GM23338 (cell line): ENCODE measurements at regions not wholly inside any gene's neighbourhood (a gene's known extent, or its start where the extent isn't known, plus 50 kb on each side); places are given as distances from the start of the nearest gene placed in this dataset.

Experiments used
- ATAC-seq: fragments of 200-7000 bp; cut with Tn5 transposase; 3 replicates; pipeline ENCODE4 v1.9.1; 2020
- DNase-seq: peaks from one replicate; pipeline ENCODE4 v3.0.0-alpha.2; 2015; ENCODE audit warnings: low spot score
- H2AFZ ChIP-seq: fragments of 200-600 bp; sonication (generic); 2 replicates; pipeline ENCODE4 v1.8.0; 2016; ENCODE audit warnings: antibody characterized with exemption, mild to moderate bottlenecking, moderate library complexity
- H3F3A ChIP-seq: fragments of 200-600 bp; sonication (generic); replicated peaks from 2 replicates; pipeline ENCODE4 v1.8.0; 2017; ENCODE audit warnings: antibody characterized with exemption, mixed run types, low read depth
- H3K27ac ChIP-seq: fragments of 200-600 bp; sonication (generic); 2 replicates; pipeline ENCODE4 v1.6.1; 2016; ENCODE audit warnings: low read depth
- H3K27me3 ChIP-seq: fragments of 200-600 bp; sonication (generic); 2 replicates; pipeline ENCODE4 v1.8.0; 2016; ENCODE audit warnings: mild to moderate bottlenecking, mixed run types, moderate library complexity; ENCODE audit not compliant: insufficient read depth
- H3K36me3 ChIP-seq: fragments of 200-600 bp; sonication (generic); 2 replicates; pipeline ENCODE4 v1.8.0; 2016; ENCODE audit warnings: mild to moderate bottlenecking; ENCODE audit not compliant: insufficient read depth
- H3K4me1 ChIP-seq: fragments of 200-600 bp; sonication (generic); 2 replicates; pipeline ENCODE4 v1.8.0; 2016; ENCODE audit warnings: mild to moderate bottlenecking, moderate library complexity; ENCODE audit not compliant: insufficient read depth
- H3K4me2 ChIP-seq: fragments of 200-600 bp; sonication (generic); 2 replicates; pipeline ENCODE4 v1.7.1; 2017; ENCODE audit warnings: mixed run types
- H3K4me3 ChIP-seq: fragments of 200-600 bp; sonication (generic); 2 replicates; pipeline ENCODE4 v1.6.1; 2016; ENCODE audit warnings: mixed run types
- H3K79me2 ChIP-seq: fragments of 200-600 bp; sonication (generic); replicated peaks from 2 replicates; pipeline ENCODE4 v1.8.0; 2017; ENCODE audit warnings: mild to moderate bottlenecking; ENCODE audit not compliant: insufficient read depth
- H3K9me2 ChIP-seq: fragments of 200-600 bp; sonication (generic); 2 replicates; pipeline ENCODE4 v1.8.0; 2017; ENCODE audit not compliant: insufficient read depth
- H4K20me1 ChIP-seq: fragments of 200-600 bp; sonication (generic); replicated peaks from 2 replicates; pipeline ENCODE4 v1.8.0; 2017; ENCODE audit warnings: mild to moderate bottlenecking; ENCODE audit not compliant: insufficient read depth
- H3K27ac Mint-ChIP-seq: 2 replicates; pipeline ENCODE4 v1.8.0; 2020; ENCODE audit warnings: inconsistent platforms, mild to moderate bottlenecking, moderate library complexity, mixed read lengths
- H3K27me3 Mint-ChIP-seq: 3 replicates; pipeline ENCODE4 v1.8.0; 2022; ENCODE audit warnings: low read depth, mild to moderate bottlenecking, moderate library complexity, mixed read lengths, inconsistent platforms; ENCODE audit not compliant: insufficient read depth, poor library complexity
- H3K36me3 Mint-ChIP-seq: 3 replicates; pipeline ENCODE4 v1.8.0; 2021; ENCODE audit warnings: low read depth, mild to moderate bottlenecking, inconsistent platforms, moderate library complexity, mixed read lengths
- H3K4me1 Mint-ChIP-seq: 3 replicates; pipeline ENCODE4 v1.8.0; 2020; ENCODE audit warnings: mild to moderate bottlenecking, inconsistent platforms, mixed read lengths
- H3K4me3 Mint-ChIP-seq: 3 replicates; pipeline ENCODE4 v1.8.0; 2021; ENCODE audit warnings: moderate library complexity, mild to moderate bottlenecking, inconsistent platforms, mixed read lengths
- H3K9me3 Mint-ChIP-seq: 3 replicates; pipeline ENCODE4 v1.8.0; 2020; ENCODE audit warnings: moderate library complexity, mild to moderate bottlenecking, inconsistent platforms, mixed read lengths
- CREB1 ChIP-seq: fragments of 250-450 bp; sonication (Bioruptor Pico); IDR thresholded peaks from 2 replicates; pipeline ENCODE4 v1.5.0; 2020; ENCODE audit warnings: low read depth, mild to moderate bottlenecking, moderate library complexity
- CTCF ChIP-seq, 2 experiments: fragments of 200-600 bp in 1 of 2; sonication (generic) in 1 of 2; conservative IDR thresholded peaks; 2 replicates each; pipeline versions ENCODE4 v1.5.1 to v1.6.1; 2016 to 2017; ENCODE audit warnings: antibody characterized with exemption in 2 of 2, low read depth in 2 of 2, mild to moderate bottlenecking in 2 of 2, moderate library complexity in 1 of 2
- EZH2 ChIP-seq: fragments of 200-600 bp; sonication (generic); IDR thresholded peaks from one replicate; pipeline ENCODE4 v1.8.0; 2017; ENCODE audit warnings: antibody characterized with exemption, mild to moderate bottlenecking, low read depth; ENCODE audit not compliant: unreplicated experiment
- EZH2phosphoT487 ChIP-seq: fragments of 200-600 bp; sonication (generic); IDR thresholded peaks from one replicate; pipeline ENCODE4 v1.8.1; 2018; ENCODE audit warnings: antibody characterized with exemption; ENCODE audit not compliant: unreplicated experiment
- JUNB ChIP-seq: IDR thresholded peaks from one replicate; pipeline ENCODE4 v1.6.1; 2016; ENCODE audit warnings: antibody characterized with exemption; ENCODE audit not compliant: unreplicated experiment
- NANOG ChIP-seq: IDR thresholded peaks from 2 replicates; pipeline ENCODE4 v1.6.1; 2016; ENCODE audit warnings: antibody characterized with exemption, borderline replicate concordance
- POLR2AphosphoS5 ChIP-seq: IDR thresholded peaks from 2 replicates; pipeline ENCODE4 v1.6.1; 2016; ENCODE audit warnings: antibody characterized with exemption, low read depth
- REST ChIP-seq: IDR thresholded peaks from one replicate; pipeline ENCODE4 v1.6.1; 2018; ENCODE audit warnings: antibody characterized with exemption; ENCODE audit not compliant: unreplicated experiment
- STAT1 ChIP-seq: IDR thresholded peaks from one replicate; pipeline ENCODE4 v1.6.1; 2016; ENCODE audit warnings: antibody characterized with exemption; ENCODE audit not compliant: unreplicated experiment
- ZNF114 ChIP-seq: fragments of 250-450 bp; sonication (Bioruptor Pico); IDR thresholded peaks from 2 replicates; pipeline ENCODE4 v1.5.0; 2020; ENCODE audit warnings: mild to moderate bottlenecking, moderate library complexity
- ZNF331 ChIP-seq: fragments of 250-450 bp; sonication (Bioruptor Pico); IDR thresholded peaks from 2 replicates; pipeline ENCODE4 v1.5.0; 2020; ENCODE audit warnings: low read depth, mild to moderate bottlenecking, moderate library complexity
- TF ChIP-seq, protein P1 (sequence below): IDR thresholded peaks from 2 replicates; pipeline ENCODE4 v1.6.1; 2016; ENCODE audit warnings: antibody characterized with exemption
- TF ChIP-seq, protein P2 (sequence below): fragments of 250-450 bp; sonication (Bioruptor Pico); IDR thresholded peaks from 2 replicates; pipeline ENCODE4 v1.5.0; 2020; ENCODE audit warnings: mild to moderate bottlenecking, moderate library complexity

GRCh38 chr3:73683706-73684105 is 59.0 kb upstream of the PDZRN3 start:
- H3K4me2 ChIP-seq = peak overlapping the region; percentile 17

More at GRCh38 chr3:73683706-73684105, 59.0 kb upstream of the PDZRN3 start:
- Mint-ChIP-seq H3K4me3 (no peak overlapping the region), H3K4me1 (peaks cover 27% of the 10 kb centered on the region), H3K27me3 (peaks cover 3% of the 10 kb centered on the region), H3K27ac (no peak overlapping the region), H3K9me3 (no peaks in the 10 kb centered on the region), H3K36me3 (no peaks in the 10 kb centered on the region)
- ATAC-seq = peak; percentile 32; the same call in 1 of the 3 replicates
- Histone ChIP-seq H3F3A (no peaks in the 10 kb centered on the region), H3K27ac (no peak overlapping the region), H4K20me1 (no peaks in the 10 kb centered on the region), H3K36me3 (no peaks in the 10 kb centered on the region), H3K79me2 (no peaks in the 10 kb centered on the region), H3K9me2 (0 out of 2 replicates have a peak, but pooled peaks cover 3% of the 10 kb centered on the region), H3K4me1 (peaks cover 29% of the 10 kb centered on the region), H3K27me3 (no peaks in the 10 kb centered on the region), H3K4me3 (no peak overlapping the region), H2AFZ (peak overlapping the region; percentile 5; the same call in 1 of the 2 replicates)
- TF ChIP-seq ZNF331 = no peak
- TF ChIP-seq ZNF114 (CRISPR knock-in tag) = no peak
- no peak for TF ChIP-seq JUNB
- TF ChIP-seq, protein P1, sequence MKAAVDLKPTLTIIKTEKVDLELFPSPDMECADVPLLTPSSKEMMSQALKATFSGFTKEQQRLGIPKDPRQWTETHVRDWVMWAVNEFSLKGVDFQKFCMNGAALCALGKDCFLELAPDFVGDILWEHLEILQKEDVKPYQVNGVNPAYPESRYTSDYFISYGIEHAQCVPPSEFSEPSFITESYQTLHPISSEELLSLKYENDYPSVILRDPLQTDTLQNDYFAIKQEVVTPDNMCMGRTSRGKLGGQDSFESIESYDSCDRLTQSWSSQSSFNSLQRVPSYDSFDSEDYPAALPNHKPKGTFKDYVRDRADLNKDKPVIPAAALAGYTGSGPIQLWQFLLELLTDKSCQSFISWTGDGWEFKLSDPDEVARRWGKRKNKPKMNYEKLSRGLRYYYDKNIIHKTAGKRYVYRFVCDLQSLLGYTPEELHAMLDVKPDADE = no peak
- TF ChIP-seq NANOG = no peak
- TF ChIP-seq REST = no peak
- no peak for TF ChIP-seq POLR2AphosphoS5
- TF ChIP-seq CTCF (conservative IDR thresholded peaks at IDR 0.05; ENCODE audit: low read depth in 2 of 2) = no peak
- TF ChIP-seq EZH2phosphoT487 = no peak
- TF ChIP-seq EZH2 = no peak
- TF ChIP-seq, protein P2, sequence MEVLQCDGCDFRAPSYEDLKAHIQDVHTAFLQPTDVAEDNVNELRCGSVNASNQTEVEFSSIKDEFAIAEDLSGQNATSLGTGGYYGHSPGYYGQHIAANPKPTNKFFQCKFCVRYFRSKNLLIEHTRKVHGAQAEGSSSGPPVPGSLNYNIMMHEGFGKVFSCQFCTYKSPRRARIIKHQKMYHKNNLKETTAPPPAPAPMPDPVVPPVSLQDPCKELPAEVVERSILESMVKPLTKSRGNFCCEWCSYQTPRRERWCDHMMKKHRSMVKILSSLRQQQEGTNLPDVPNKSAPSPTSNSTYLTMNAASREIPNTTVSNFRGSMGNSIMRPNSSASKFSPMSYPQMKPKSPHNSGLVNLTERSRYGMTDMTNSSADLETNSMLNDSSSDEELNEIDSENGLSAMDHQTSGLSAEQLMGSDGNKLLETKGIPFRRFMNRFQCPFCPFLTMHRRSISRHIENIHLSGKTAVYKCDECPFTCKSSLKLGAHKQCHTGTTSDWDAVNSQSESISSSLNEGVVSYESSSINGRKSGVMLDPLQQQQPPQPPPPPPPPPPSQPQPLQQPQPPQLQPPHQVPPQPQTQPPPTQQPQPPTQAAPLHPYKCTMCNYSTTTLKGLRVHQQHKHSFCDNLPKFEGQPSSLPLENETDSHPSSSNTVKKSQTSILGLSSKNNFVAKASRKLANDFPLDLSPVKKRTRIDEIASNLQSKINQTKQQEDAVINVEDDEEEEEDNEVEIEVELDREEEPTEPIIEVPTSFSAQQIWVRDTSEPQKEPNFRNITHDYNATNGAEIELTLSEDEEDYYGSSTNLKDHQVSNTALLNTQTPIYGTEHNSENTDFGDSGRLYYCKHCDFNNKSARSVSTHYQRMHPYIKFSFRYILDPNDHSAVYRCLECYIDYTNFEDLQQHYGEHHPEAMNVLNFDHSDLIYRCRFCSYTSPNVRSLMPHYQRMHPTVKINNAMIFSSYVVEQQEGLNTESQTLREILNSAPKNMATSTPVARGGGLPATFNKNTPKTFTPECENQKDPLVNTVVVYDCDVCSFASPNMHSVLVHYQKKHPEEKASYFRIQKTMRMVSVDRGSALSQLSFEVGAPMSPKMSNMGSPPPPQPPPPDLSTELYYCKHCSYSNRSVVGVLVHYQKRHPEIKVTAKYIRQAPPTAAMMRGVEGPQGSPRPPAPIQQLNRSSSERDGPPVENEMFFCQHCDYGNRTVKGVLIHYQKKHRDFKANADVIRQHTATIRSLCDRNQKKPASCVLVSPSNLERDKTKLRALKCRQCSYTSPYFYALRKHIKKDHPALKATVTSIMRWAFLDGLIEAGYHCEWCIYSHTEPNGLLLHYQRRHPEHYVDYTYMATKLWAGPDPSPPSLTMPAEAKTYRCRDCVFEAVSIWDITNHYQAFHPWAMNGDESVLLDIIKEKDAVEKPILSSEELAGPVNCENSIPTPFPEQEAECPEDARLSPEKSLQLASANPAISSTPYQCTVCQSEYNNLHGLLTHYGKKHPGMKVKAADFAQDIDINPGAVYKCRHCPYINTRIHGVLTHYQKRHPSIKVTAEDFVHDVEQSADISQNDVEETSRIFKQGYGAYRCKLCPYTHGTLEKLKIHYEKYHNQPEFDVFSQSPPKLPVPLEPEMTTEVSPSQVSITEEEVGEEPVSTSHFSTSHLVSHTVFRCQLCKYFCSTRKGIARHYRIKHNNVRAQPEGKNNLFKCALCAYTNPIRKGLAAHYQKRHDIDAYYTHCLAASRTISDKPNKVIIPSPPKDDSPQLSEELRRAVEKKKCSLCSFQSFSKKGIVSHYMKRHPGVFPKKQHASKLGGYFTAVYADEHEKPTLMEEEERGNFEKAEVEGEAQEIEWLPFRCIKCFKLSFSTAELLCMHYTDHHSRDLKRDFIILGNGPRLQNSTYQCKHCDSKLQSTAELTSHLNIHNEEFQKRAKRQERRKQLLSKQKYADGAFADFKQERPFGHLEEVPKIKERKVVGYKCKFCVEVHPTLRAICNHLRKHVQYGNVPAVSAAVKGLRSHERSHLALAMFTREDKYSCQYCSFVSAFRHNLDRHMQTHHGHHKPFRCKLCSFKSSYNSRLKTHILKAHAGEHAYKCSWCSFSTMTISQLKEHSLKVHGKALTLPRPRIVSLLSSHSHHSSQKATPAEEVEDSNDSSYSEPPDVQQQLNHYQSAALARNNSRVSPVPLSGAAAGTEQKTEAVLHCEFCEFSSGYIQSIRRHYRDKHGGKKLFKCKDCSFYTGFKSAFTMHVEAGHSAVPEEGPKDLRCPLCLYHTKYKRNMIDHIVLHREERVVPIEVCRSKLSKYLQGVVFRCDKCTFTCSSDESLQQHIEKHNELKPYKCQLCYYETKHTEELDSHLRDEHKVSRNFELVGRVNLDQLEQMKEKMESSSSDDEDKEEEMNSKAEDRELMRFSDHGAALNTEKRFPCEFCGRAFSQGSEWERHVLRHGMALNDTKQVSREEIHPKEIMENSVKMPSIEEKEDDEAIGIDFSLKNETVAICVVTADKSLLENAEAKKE (CRISPR knock-in tag) = no peak
- no peak for TF ChIP-seq STAT1
- no peak for TF ChIP-seq CREB1
- DNase-seq = peak; percentile 9
